ENCODE measurements at regions not wholly inside any gene's neighbourhood (a gene's known extent, or its start where the extent isn't known, plus 50 kb on each side); places are given as distances from the start of the nearest gene placed in this dataset.
"Not testable (repeated sequence)": the region's sequence is repeated elsewhere in the genome, so short reads cannot be mapped to it uniquely, and the experiment has no call there.

GRCh38 chrX:128685387-128685786 is 633.2 kb upstream of the ACTRT1 start:
- Histone ChIP-seq H3K27ac (ENCODE audit: low read length) (no peak overlapping the region), H3K27me3 (ENCODE audit: control insufficient read depth, insufficient read depth) (no peaks in the 10 kb centered on the region), H3K4me1 (ENCODE audit: control insufficient read depth, insufficient read depth, low read length) (no peaks in the 10 kb centered on the region), H3K4me3 (ENCODE audit: low read length) (no peak overlapping the region), H3K9me3 (ENCODE audit: control insufficient read depth, low read length) (no peaks in the 10 kb centered on the region)
- intact Hi-C loops (cut with DNase I): no loop called here
- DNase-seq (no peak), ATAC-seq (no peak)
- WGBS: 84% methylated on average over 2 of the region's 2 CpGs

GRCh38 chrX:128676651-128677050 is 624.4 kb upstream of the ACTRT1 start:
- H3K27ac ChIP-seq (ENCODE audit: low read length): no peak overlapping the region
- ATAC-seq (no peak), DNase-seq (no peak)
- intact Hi-C loops (cut with DNase I): no loop called here
- H3K9me3 ChIP-seq (ENCODE audit: control insufficient read depth, low read length): no peaks in the 10 kb centered on the region
- H3K27me3 ChIP-seq (ENCODE audit: control insufficient read depth, insufficient read depth): no peaks in the 10 kb centered on the region
- no peaks in the 10 kb centered on the region for H3K4me1 ChIP-seq (ENCODE audit: control insufficient read depth, insufficient read depth, low read length)
- 81% methylated on average over 4 of the region's 4 CpGs for WGBS
- no peak overlapping the region for H3K4me3 ChIP-seq (ENCODE audit: low read length)

GRCh38 chrX:128674326-128675086 is 622.3 kb upstream of the ACTRT1 start:
- 81% methylated on average over 9 of the region's 9 CpGs for WGBS

GRCh38 chrX:128664211-128664610 is 612.0 kb upstream of the ACTRT1 start:
- no peaks in the 10 kb centered on the region for H3K4me1 ChIP-seq (ENCODE audit: control insufficient read depth, insufficient read depth, low read length)
- intact Hi-C loops (cut with DNase I): no loop called here
- no peak for DNase-seq
- WGBS: 67% methylated on average over 1 of the region's 1 CpG
- no peak overlapping the region for H3K27ac ChIP-seq (ENCODE audit: low read length)
- H3K9me3 ChIP-seq (ENCODE audit: control insufficient read depth, low read length): no peaks in the 10 kb centered on the region
- H3K4me3 ChIP-seq (ENCODE audit: low read length): no peak overlapping the region
- H3K27me3 ChIP-seq (ENCODE audit: control insufficient read depth, insufficient read depth): no peaks in the 10 kb centered on the region
- ATAC-seq: no peak

More at GRCh38 chrX:128674326-128675086, 622.3 kb upstream of the ACTRT1 start:
- H3K27me3 ChIP-seq (ENCODE audit: control insufficient read depth, insufficient read depth); intact Hi-C loops (cut with DNase I); ATAC-seq; DNase-seq; H3K9me3 ChIP-seq (ENCODE audit: control insufficient read depth, low read length); H3K27ac ChIP-seq (ENCODE audit: low read length); H3K4me1 ChIP-seq (ENCODE audit: control insufficient read depth, insufficient read depth, low read length); H3K4me3 ChIP-seq (ENCODE audit: low read length): not testable (repeated sequence)

GRCh38 chrX:128653524-128654060 is 601.4 kb upstream of the ACTRT1 start:
- ATAC-seq: no peak
- WGBS: 30% methylated on average over 6 of the region's 6 CpGs
- Histone ChIP-seq H3K27ac (ENCODE audit: low read length) (no peak overlapping the region), H3K4me3 (ENCODE audit: low read length) (no peak overlapping the region), H3K4me1 (ENCODE audit: control insufficient read depth, insufficient read depth, low read length) (no peaks in the 10 kb centered on the region), H3K27me3 (ENCODE audit: control insufficient read depth, insufficient read depth) (no peaks in the 10 kb centered on the region), H3K9me3 (ENCODE audit: control insufficient read depth, low read length) (no peaks in the 10 kb centered on the region)
- DNase-seq: no peak
- intact Hi-C loops (cut with DNase I): no loop called here

- ATAC-seq (no peak), DNase-seq (no peak)
- Histone ChIP-seq H3K4me3 (ENCODE audit: low read length) (no peak overlapping the region), H3K27me3 (ENCODE audit: control insufficient read depth, insufficient read depth) (no peaks in the 10 kb centered on the region), H3K27ac (ENCODE audit: low read length) (no peak overlapping the region), H3K4me1 (ENCODE audit: control insufficient read depth, insufficient read depth, low read length) (no peaks in the 10 kb centered on the region), H3K9me3 (ENCODE audit: control insufficient read depth, low read length) (no peaks in the 10 kb centered on the region)
- 24% methylated on average over 1 of the region's 1 CpG for WGBS
- intact Hi-C loops (cut with DNase I): no loop called here
Measured at GRCh38 chrX:128650326-128650725, 598.1 kb upstream of the ACTRT1 start.

- 27% methylated on average over 1 of the region's 1 CpG for WGBS
- Histone ChIP-seq H3K4me1 (ENCODE audit: control insufficient read depth, insufficient read depth, low read length) (no peaks in the 10 kb centered on the region), H3K4me3 (ENCODE audit: low read length) (no peak overlapping the region), H3K9me3 (ENCODE audit: control insufficient read depth, low read length) (no peaks in the 10 kb centered on the region), H3K27me3 (ENCODE audit: control insufficient read depth, insufficient read depth) (no peaks in the 10 kb centered on the region), H3K27ac (ENCODE audit: low read length) (no peak overlapping the region)
- ATAC-seq (no peak), DNase-seq (no peak)
- intact Hi-C loops (cut with DNase I): no loop called here
Measured at GRCh38 chrX:128634754-128635153, 582.6 kb upstream of the ACTRT1 start.

- Histone ChIP-seq H3K27ac (ENCODE audit: low read length) (no peak overlapping the region), H3K4me3 (ENCODE audit: low read length) (no peak overlapping the region), H3K9me3 (ENCODE audit: control insufficient read depth, low read length) (no peaks in the 10 kb centered on the region), H3K27me3 (ENCODE audit: control insufficient read depth, insufficient read depth) (no peaks in the 10 kb centered on the region), H3K4me1 (ENCODE audit: control insufficient read depth, insufficient read depth, low read length) (no peaks in the 10 kb centered on the region)
- intact Hi-C loops (cut with DNase I): no loop called here
- DNase-seq: no peak
- no peak for ATAC-seq
- 93% methylated on average over 1 of the region's 1 CpG for WGBS
Measured at GRCh38 chrX:128623361-128623760, 571.2 kb upstream of the ACTRT1 start.

GRCh38 chrX:128622296-128622695 is 570.1 kb upstream of the ACTRT1 start:
- 75% methylated on average over 2 of the region's 2 CpGs for WGBS
- Histone ChIP-seq H3K27ac (ENCODE audit: low read length) (no peak overlapping the region), H3K9me3 (ENCODE audit: control insufficient read depth, low read length) (no peaks in the 10 kb centered on the region), H3K4me3 (ENCODE audit: low read length) (no peak overlapping the region), H3K4me1 (ENCODE audit: control insufficient read depth, insufficient read depth, low read length) (no peaks in the 10 kb centered on the region), H3K27me3 (ENCODE audit: control insufficient read depth, insufficient read depth) (no peaks in the 10 kb centered on the region)
- DNase-seq (peak in 1 of 3 donors; percentile 24), ATAC-seq (no peak)
- intact Hi-C loops (cut with DNase I): no loop called here

GRCh38 chrX:128619490-128619889 is 567.3 kb upstream of the ACTRT1 start:
- no peak overlapping the region for H3K4me3 ChIP-seq (ENCODE audit: low read length)
- ATAC-seq (no peak), DNase-seq (no peak)
- no peak overlapping the region for H3K27ac ChIP-seq (ENCODE audit: low read length)
- intact Hi-C loops (cut with DNase I): no loop called here
- H3K27me3 ChIP-seq (ENCODE audit: control insufficient read depth, insufficient read depth): no peaks in the 10 kb centered on the region
- WGBS: 66% methylated on average over 3 of the region's 3 CpGs
- H3K9me3 ChIP-seq (ENCODE audit: control insufficient read depth, low read length): no peaks in the 10 kb centered on the region
- H3K4me1 ChIP-seq (ENCODE audit: control insufficient read depth, insufficient read depth, low read length): no peaks in the 10 kb centered on the region

- DNase-seq: no peak
- H3K4me1 ChIP-seq (ENCODE audit: control insufficient read depth, insufficient read depth, low read length): no peaks in the 10 kb centered on the region
- no peaks in the 10 kb centered on the region for H3K27me3 ChIP-seq (ENCODE audit: control insufficient read depth, insufficient read depth)
- 70% methylated on average over 1 of the region's 1 CpG for WGBS
- intact Hi-C loops (cut with DNase I): no loop called here
- no peak overlapping the region for H3K27ac ChIP-seq (ENCODE audit: low read length)
- no peak for ATAC-seq
- no peak overlapping the region for H3K4me3 ChIP-seq (ENCODE audit: low read length)
- H3K9me3 ChIP-seq (ENCODE audit: control insufficient read depth, low read length): no peaks in the 10 kb centered on the region
Measured at GRCh38 chrX:128616933-128617332, 564.7 kb upstream of the ACTRT1 start.
